ENCODE measurements at regions not wholly inside any gene's neighbourhood (a gene's known extent, or its start where the extent isn't known, plus 50 kb on each side); places are given as distances from the start of the nearest gene placed in this dataset.
"Not testable (repeated sequence)": the region's sequence is repeated elsewhere in the genome, so short reads cannot be mapped to it uniquely, and the experiment has no call there.

- not testable (repeated sequence) for TF ChIP-seq POLR2A, CTCF (IDR thresholded peaks at IDR 0.05)
Observed at GRCh38 chr1:187073634-187074245, 245.0 kb downstream of the PLA2G4A start.
